Neural cell (in vitro differentiated cells): ENCODE measurements at regions not wholly inside any gene's neighbourhood (a gene's known extent, or its start where the extent isn't known, plus 50 kb on each side); places are given as distances from the start of the nearest gene placed in this dataset.

ENCODE experiments used
- CTCF ChIP-seq: fragments of 450-650 bp; IDR thresholded peaks from 2 replicates; pipeline ENCODE4 v1.5.1; 2014; ENCODE audit warnings: antibody characterized with exemption, mild to moderate bottlenecking, moderate library complexity; ENCODE audit not compliant: poor library complexity, severe bottlenecking
- EZH2 ChIP-seq: fragments of 200-600, 300-800 bp; shearing (Covaris generic), sonication (generic); IDR thresholded peaks from 2 replicates; pipeline ENCODE4 v1.6.1; 2014; ENCODE audit warnings: antibody characterized with exemption, low read length, borderline replicate concordance, mild to moderate bottlenecking; ENCODE audit not compliant: insufficient read depth, poor library complexity, severe bottlenecking

- TF ChIP-seq CTCF, result no peak
- no peak for TF ChIP-seq EZH2
Measured at GRCh38 chr20:63086421-63087235, 79.9 kb upstream of the BHLHE23 start.
